ENCODE measurements at regions not wholly inside any gene's neighbourhood (a gene's known extent, or its start where the extent isn't known, plus 50 kb on each side); places are given as distances from the start of the nearest gene placed in this dataset.

DNA sequence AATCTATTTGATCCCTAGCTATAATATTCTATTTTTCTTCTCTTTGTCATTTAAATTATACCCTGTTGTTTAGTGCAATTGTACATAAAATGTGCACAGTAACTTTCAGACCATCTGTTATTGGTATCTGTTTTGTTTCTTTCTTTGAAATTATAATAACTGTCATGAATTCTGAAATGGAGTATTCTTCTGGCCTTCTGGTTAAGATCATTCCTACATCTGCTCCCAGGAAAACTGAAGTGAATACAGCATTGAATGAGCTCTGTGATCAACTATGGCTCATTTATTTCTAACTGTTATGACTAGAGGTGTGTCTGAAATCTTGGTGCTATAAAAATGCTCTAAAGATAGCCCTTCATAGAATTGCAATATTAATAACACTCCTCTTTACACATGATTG, 788.4 kb upstream of the TMEFF2 start (continued):
- TF ChIP-seq, protein P1, sequence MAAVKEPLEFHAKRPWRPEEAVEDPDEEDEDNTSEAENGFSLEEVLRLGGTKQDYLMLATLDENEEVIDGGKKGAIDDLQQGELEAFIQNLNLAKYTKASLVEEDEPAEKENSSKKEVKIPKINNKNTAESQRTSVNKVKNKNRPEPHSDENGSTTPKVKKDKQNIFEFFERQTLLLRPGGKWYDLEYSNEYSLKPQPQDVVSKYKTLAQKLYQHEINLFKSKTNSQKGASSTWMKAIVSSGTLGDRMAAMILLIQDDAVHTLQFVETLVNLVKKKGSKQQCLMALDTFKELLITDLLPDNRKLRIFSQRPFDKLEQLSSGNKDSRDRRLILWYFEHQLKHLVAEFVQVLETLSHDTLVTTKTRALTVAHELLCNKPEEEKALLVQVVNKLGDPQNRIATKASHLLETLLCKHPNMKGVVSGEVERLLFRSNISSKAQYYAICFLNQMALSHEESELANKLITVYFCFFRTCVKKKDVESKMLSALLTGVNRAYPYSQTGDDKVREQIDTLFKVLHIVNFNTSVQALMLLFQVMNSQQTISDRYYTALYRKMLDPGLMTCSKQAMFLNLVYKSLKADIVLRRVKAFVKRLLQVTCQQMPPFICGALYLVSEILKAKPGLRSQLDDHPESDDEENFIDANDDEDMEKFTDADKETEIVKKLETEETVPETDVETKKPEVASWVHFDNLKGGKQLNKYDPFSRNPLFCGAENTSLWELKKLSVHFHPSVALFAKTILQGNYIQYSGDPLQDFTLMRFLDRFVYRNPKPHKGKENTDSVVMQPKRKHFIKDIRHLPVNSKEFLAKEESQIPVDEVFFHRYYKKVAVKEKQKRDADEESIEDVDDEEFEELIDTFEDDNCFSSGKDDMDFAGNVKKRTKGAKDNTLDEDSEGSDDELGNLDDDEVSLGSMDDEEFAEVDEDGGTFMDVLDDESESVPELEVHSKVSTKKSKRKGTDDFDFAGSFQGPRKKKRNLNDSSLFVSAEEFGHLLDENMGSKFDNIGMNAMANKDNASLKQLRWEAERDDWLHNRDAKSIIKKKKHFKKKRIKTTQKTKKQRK (IDR thresholded peaks at IDR 0.05; ENCODE audit: low read depth, low read length), result no peak
- TF ChIP-seq TCF3 (IDR thresholded peaks at IDR 0.05; ENCODE audit: borderline replicate concordance, insufficient read depth, low read depth, low read length) (no peak), BACH1 (IDR thresholded peaks at IDR 0.05; ENCODE audit: borderline replicate concordance) (no peak), STAT1 (conservative IDR thresholded peaks at IDR 0.05) (no peak), CTCF (IDR thresholded peaks at IDR 0.05 in 2 of 3, conservative IDR thresholded peaks at IDR 0.05 in 1 of 3; ENCODE audit: control insufficient read depth in 2 of 3, extremely low read depth in 1 of 3, insufficient read depth in 1 of 3, low read depth in 3 of 3, low read length in 3 of 3) (no peak)
- TF ChIP-seq, protein P2, sequence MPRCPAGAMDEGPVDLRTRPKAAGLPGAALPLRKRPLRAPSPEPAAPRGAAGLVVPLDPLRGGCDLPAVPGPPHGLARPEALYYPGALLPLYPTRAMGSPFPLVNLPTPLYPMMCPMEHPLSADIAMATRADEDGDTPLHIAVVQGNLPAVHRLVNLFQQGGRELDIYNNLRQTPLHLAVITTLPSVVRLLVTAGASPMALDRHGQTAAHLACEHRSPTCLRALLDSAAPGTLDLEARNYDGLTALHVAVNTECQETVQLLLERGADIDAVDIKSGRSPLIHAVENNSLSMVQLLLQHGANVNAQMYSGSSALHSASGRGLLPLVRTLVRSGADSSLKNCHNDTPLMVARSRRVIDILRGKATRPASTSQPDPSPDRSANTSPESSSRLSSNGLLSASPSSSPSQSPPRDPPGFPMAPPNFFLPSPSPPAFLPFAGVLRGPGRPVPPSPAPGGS (IDR thresholded peaks at IDR 0.05; ENCODE audit: borderline replicate concordance, insufficient read depth, low read depth, low read length, poor library complexity, severe bottlenecking), result no peak

Measured in GM12878 (cell line).